Activated B cell treated with CpG ODN at 0.5 μM for 24 hours (primary cell): ENCODE measurements at regions not wholly inside any gene's neighbourhood (a gene's known extent, or its start where the extent isn't known, plus 50 kb on each side); places are given as distances from the start of the nearest gene placed in this dataset.

ENCODE experiments used
- ATAC-seq: fragments of 200-7000 bp; cut with Tn5 transposase; one replicate; pipeline ENCODE4 v1.10.0; 2021; ENCODE audit warnings: low read depth, mild to moderate bottlenecking, moderate library complexity
- CTCF ChIA-PET: fragments of 350-600 bp; sonication (Branson Sonifier 250); formaldehyde crosslinking; loops from one replicate; lab custom pipeline; 2021; ENCODE audit warnings: antibody characterized with exemption; lab: Charles Lee
- POLR2A ChIA-PET: fragments of 350-600 bp; sonication (Branson Sonifier 250); formaldehyde crosslinking; loops from one replicate; lab custom pipeline; 2021; ENCODE audit warnings: antibody characterized with exemption; lab: Charles Lee
- DNase-seq: peaks from one replicate; pipeline ENCODE4 v3.0.0; 2022
- H3K27ac Mint-ChIP-seq: one replicate; pipeline ENCODE4 v1.8.0; 2020; ENCODE audit warnings: mixed read lengths
- H3K27me3 Mint-ChIP-seq: one replicate; pipeline ENCODE4 v1.8.0; 2021; ENCODE audit warnings: mixed read lengths
- H3K36me3 Mint-ChIP-seq: one replicate; pipeline ENCODE4 v1.8.0; 2021; ENCODE audit warnings: low read depth, mixed read lengths
- H3K4me1 Mint-ChIP-seq: one replicate; pipeline ENCODE4 v1.8.0; 2021; ENCODE audit warnings: mixed read lengths
- H3K4me3 Mint-ChIP-seq: one replicate; pipeline ENCODE4 v1.8.0; 2020; ENCODE audit warnings: mild to moderate bottlenecking, mixed read lengths
- H3K9me3 Mint-ChIP-seq: one replicate; pipeline ENCODE4 v1.8.0; 2020; ENCODE audit warnings: mixed read lengths
- intact Hi-C: fragments of 100-400 bp; cut with micrococcal nuclease; formaldehyde crosslinking; loops from one replicate; pipeline ENCODE4 v1.15.1; 2024
- TF ChIP-seq, protein P1 (sequence below): fragments of 200-600 bp; IDR thresholded peaks from one replicate; pipeline ENCODE4 v1.8.0; 2022; ENCODE audit warnings: antibody characterized with exemption, mild to moderate bottlenecking

DNA sequence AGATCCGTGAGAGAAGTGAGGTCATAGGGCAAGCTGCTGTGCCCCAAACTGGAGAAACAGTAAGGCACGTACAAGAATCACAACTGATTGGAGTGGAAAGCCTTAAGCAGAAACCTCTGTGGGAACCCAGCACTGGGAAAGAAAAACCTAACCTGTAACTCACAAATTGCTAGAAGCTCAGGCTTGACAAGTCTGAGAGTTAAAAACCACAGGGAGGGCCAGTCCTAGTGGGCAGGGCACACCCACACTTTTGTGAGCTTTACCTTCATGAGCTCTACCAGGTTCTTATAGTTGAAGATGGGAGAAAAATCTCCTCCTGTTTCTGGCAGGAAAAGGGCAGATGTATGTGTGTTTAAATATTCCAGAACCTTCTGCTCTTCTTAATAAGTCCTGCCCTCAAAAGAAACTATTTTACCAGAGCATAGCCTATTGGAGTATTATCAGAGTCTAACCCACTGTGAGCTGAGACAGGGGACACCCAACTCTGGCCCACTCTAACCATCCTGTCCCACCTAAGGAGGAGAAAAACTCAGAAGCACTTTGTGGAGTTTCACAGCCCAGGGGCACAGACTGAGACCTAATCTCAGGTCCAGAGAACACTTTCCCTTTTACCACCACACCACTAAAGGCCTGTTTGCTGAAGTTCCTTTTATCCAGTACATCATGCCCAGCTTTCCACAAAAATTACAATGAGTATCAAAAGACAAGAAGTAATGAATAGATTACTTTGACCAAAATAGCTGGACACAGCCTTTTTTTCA is 1265.7 kb upstream of the CHAC2 start:
- TF ChIP-seq, protein P1, sequence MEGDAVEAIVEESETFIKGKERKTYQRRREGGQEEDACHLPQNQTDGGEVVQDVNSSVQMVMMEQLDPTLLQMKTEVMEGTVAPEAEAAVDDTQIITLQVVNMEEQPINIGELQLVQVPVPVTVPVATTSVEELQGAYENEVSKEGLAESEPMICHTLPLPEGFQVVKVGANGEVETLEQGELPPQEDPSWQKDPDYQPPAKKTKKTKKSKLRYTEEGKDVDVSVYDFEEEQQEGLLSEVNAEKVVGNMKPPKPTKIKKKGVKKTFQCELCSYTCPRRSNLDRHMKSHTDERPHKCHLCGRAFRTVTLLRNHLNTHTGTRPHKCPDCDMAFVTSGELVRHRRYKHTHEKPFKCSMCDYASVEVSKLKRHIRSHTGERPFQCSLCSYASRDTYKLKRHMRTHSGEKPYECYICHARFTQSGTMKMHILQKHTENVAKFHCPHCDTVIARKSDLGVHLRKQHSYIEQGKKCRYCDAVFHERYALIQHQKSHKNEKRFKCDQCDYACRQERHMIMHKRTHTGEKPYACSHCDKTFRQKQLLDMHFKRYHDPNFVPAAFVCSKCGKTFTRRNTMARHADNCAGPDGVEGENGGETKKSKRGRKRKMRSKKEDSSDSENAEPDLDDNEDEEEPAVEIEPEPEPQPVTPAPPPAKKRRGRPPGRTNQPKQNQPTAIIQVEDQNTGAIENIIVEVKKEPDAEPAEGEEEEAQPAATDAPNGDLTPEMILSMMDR = no peak
- ATAC-seq (no peak), DNase-seq (no peak)
- Mint-ChIP-seq H3K4me1 (no peaks in the 10 kb centered on the region), H3K4me3 (no peak overlapping the region), H3K36me3 (no peaks in the 10 kb centered on the region), H3K27ac (no peak overlapping the region), H3K27me3 (no peaks in the 10 kb centered on the region), H3K9me3 (peaks cover 3% of the 10 kb centered on the region)
- ChIA-PET POLR2A (no interaction called here), CTCF (no interaction called here)
- intact Hi-C loops = no loop called here

DNA sequence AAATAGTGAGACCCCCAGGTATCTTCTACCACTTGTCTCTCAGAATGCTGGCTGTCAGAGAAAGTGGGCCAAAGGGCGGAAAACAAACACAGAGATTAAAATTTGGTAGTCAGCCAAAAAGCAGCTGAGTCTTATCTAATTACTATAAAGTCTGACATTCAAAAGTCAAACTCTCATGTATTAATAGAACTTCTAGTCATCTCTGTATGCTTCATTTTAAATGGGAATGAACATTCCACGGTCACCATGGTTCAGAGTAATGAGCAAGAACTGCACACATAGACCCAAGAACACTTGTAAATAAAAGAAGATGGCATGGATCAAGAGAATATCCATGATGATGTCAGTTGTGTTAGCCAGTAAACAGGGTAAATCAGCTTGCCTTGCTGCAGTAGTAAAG is 1267.0 kb upstream of the CHAC2 start:
- ChIA-PET POLR2A (no interaction called here), CTCF (no interaction called here)
- TF ChIP-seq, protein P1 = no peak
- Mint-ChIP-seq H3K4me3 (no peak overlapping the region), H3K27me3 (no peaks in the 10 kb centered on the region), H3K9me3 (peaks cover 3% of the 10 kb centered on the region), H3K4me1 (no peaks in the 10 kb centered on the region), H3K27ac (no peak overlapping the region), H3K36me3 (no peaks in the 10 kb centered on the region)
- intact Hi-C loops = no loop called here
- no peak for DNase-seq
- ATAC-seq = no peak

DNA sequence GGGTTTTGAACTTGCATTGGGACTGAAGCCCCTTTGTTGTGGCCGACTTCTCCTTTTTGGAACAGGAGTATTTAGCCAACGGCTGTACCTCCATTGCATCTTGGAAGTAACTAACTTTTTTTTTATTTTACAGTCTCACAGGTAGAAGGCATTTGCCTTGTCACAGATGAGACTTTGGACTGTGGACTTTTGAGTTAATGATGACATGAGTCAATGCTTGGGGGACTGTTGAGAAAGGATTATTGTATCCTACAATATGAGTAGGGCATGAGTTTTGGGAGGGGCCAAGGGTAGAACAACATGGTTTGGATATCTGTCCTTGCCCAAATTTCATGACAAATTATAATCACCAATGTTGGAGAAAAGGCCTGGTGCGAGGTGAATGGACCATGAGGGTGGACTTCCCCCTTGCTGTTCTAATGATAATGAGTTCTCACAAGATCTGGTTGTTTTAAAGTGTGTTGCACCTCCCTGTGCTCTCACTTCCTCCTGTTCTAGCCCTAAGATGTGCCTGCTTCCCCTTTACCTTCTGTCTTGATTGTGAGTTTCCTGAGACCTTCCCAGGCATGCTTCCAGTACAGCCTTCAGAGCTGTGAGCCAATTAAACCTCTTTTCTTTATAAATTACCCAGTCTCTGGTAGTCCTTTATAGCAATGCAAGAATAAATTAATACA is 1269.4 kb upstream of the CHAC2 start:
- Mint-ChIP-seq H3K4me3 (no peak overlapping the region), H3K36me3 (no peaks in the 10 kb centered on the region), H3K27me3 (no peaks in the 10 kb centered on the region), H3K9me3 (no peaks in the 10 kb centered on the region), H3K4me1 (no peaks in the 10 kb centered on the region), H3K27ac (no peak overlapping the region)
- ATAC-seq (no peak), DNase-seq (no peak)
- POLR2A ChIA-PET = no interaction called here
- CTCF ChIA-PET = no interaction called here
- TF ChIP-seq, protein P1 = no peak
- intact Hi-C loops = no loop called here

DNA sequence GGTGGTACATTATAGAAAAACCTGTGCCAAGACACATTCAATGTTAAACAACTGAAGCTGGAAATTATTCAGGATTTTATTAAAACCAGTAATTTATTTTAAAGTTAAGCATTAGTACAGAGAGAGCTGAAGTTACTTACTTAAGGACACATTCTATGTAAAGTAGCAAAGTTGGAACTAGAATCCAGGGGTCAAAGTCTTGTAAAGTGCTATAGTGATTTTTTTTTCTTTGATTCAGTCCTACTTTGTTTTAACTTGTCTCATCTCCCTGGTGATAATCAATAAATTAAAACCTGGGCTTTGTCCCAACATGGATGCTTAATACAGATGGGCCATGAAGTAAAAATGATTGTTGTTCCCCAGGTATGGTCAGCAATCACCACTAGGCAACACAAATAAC is 1271.8 kb upstream of the CHAC2 start:
- Mint-ChIP-seq H3K9me3 (peaks cover 5% of the 10 kb centered on the region), H3K4me1 (no peaks in the 10 kb centered on the region), H3K4me3 (no peak overlapping the region), H3K27ac (no peak overlapping the region), H3K36me3 (no peaks in the 10 kb centered on the region), H3K27me3 (no peaks in the 10 kb centered on the region)
- DNase-seq = no peak
- ChIA-PET POLR2A (no interaction called here), CTCF (no interaction called here)
- intact Hi-C loops = no loop called here
- TF ChIP-seq, protein P1 = no peak
- ATAC-seq = no peak

DNA sequence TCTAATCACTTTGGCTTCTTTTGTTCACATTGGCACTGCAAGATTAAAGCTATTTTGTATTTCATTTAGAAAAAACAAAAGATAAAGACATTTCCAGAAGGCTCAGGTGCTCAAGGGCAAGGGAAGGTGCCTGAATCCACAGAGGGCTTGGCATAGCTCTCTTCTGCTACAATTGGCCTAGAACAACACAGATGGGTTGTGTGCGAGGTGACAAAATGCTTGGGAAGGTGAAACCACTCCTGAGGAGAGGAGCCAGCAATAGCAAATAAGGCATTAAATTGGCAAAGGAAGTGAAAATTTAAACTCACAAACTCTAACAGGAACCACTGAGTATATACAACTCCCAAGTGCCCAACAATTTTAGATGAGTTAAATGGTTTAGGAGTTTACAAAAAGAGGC is 1290.4 kb upstream of the CHAC2 start:
- intact Hi-C loops = no loop called here
- Mint-ChIP-seq H3K4me1 (no peaks in the 10 kb centered on the region), H3K27ac (no peak overlapping the region), H3K4me3 (no peak overlapping the region), H3K9me3 (peaks cover 4% of the 10 kb centered on the region), H3K36me3 (no peaks in the 10 kb centered on the region), H3K27me3 (no peaks in the 10 kb centered on the region)
- CTCF ChIA-PET = no interaction called here
- ATAC-seq (no peak), DNase-seq (no peak)
- TF ChIP-seq, protein P1 = no peak
- POLR2A ChIA-PET = no interaction called here
